ENCODE measurements at regions not wholly inside any gene's neighbourhood (a gene's known extent, or its start where the extent isn't known, plus 50 kb on each side); places are given as distances from the start of the nearest gene placed in this dataset.
"Not testable (repeated sequence)": the region's sequence is repeated elsewhere in the genome, so short reads cannot be mapped to it uniquely, and the experiment has no call there.

- H2BK5ac ChIP-seq (ENCODE audit: insufficient read length, low read length); H4K20me1 ChIP-seq (ENCODE audit: control insufficient read depth, insufficient read depth, insufficient read length); H2BK15ac ChIP-seq (ENCODE audit: low read depth, low read length); H3K79me1 ChIP-seq (ENCODE audit: insufficient read depth, low read depth, low read length, poor library complexity, severe bottlenecking); H2BK12ac ChIP-seq (ENCODE audit: insufficient read length, low read depth, low read length); H3K4me3 Mint-ChIP-seq; H3K9me3 ChIP-seq (ENCODE audit: control insufficient read depth, low read depth, low read length); H2AFZ ChIP-seq (ENCODE audit: low read length); H3K9ac ChIP-seq (ENCODE audit: extremely low read depth, insufficient read length, low read length); H4K91ac ChIP-seq (ENCODE audit: insufficient read length, low read depth, low read length); H3T11ph ChIP-seq (ENCODE audit: low read length); H3K9me3 Mint-ChIP-seq; H3K18ac ChIP-seq (ENCODE audit: insufficient read length, low read depth, low read length); H3K27ac Mint-ChIP-seq; H3K23ac ChIP-seq (ENCODE audit: insufficient read length, low read depth, low read length); H3K4me1 ChIP-seq (ENCODE audit: insufficient read depth, low read length); H4K5ac ChIP-seq (ENCODE audit: insufficient read length, low read depth, low read length); H3K36me3 Mint-ChIP-seq (ENCODE audit: insufficient read depth in 1 of 3, low read depth in 3 of 3); DNase-seq; H4K8ac ChIP-seq (replicated peaks; ENCODE audit: insufficient read length, low read depth, low read length); H3K79me2 ChIP-seq (ENCODE audit: insufficient read depth, low read length); H3K4me2 ChIP-seq (ENCODE audit: insufficient read depth, insufficient read length, low read length); H2AK5ac ChIP-seq (ENCODE audit: insufficient read length, low read length); H3K23me2 ChIP-seq (ENCODE audit: insufficient read length, low read depth, low read length, poor library complexity, severe bottlenecking); H3K4ac ChIP-seq (ENCODE audit: low read depth, low read length); H3K27me3 Mint-ChIP-seq (ENCODE audit: low read depth); H3K14ac ChIP-seq (ENCODE audit: insufficient read depth, low read length); H2BK20ac ChIP-seq (ENCODE audit: low read depth, low read length, poor library complexity, severe bottlenecking); H3K27ac ChIP-seq (ENCODE audit: insufficient read length, low read depth, low read length); H3K27me3 ChIP-seq (ENCODE audit: insufficient read depth, low read length); H3K4me1 Mint-ChIP-seq; H2BK120ac ChIP-seq (ENCODE audit: low read depth, low read length, poor library complexity, severe bottlenecking); H3K56ac ChIP-seq (ENCODE audit: insufficient read length, low read depth, low read length): not testable (repeated sequence)
- WGBS (ENCODE audit: extremely low coverage, insufficient read length, low lambda C conversion rate) = no CpG with 5 or more reads among the region's 4 CpGs
Measured at GRCh38 chr2:89273443-89273842, 582.0 kb downstream of the RPIA start.

GRCh38 chr2:89280536-89280935, 589.1 kb downstream of the RPIA start:
- H3K4me2 ChIP-seq (ENCODE audit: insufficient read depth, insufficient read length, low read length); H3K18ac ChIP-seq (ENCODE audit: insufficient read length, low read depth, low read length); H3K9me3 Mint-ChIP-seq; H2BK5ac ChIP-seq (ENCODE audit: insufficient read length, low read length); H3K4me1 ChIP-seq (ENCODE audit: insufficient read depth, low read length); H3K4ac ChIP-seq (ENCODE audit: low read depth, low read length); H3T11ph ChIP-seq (ENCODE audit: low read length); H2AK5ac ChIP-seq (ENCODE audit: insufficient read length, low read length); H4K5ac ChIP-seq (ENCODE audit: insufficient read length, low read depth, low read length); H3K79me2 ChIP-seq (ENCODE audit: insufficient read depth, low read length); H3K23me2 ChIP-seq (ENCODE audit: insufficient read length, low read depth, low read length, poor library complexity, severe bottlenecking); DNase-seq; H4K91ac ChIP-seq (ENCODE audit: insufficient read length, low read depth, low read length); H3K4me3 Mint-ChIP-seq; H3K27ac ChIP-seq (ENCODE audit: insufficient read length, low read depth, low read length); H4K8ac ChIP-seq (replicated peaks; ENCODE audit: insufficient read length, low read depth, low read length); H3K23ac ChIP-seq (ENCODE audit: insufficient read length, low read depth, low read length); H3K14ac ChIP-seq (ENCODE audit: insufficient read depth, low read length); H3K4me1 Mint-ChIP-seq; H3K9ac ChIP-seq (ENCODE audit: extremely low read depth, insufficient read length, low read length); H2BK120ac ChIP-seq (ENCODE audit: low read depth, low read length, poor library complexity, severe bottlenecking); H3K27me3 Mint-ChIP-seq (ENCODE audit: low read depth); H4K20me1 ChIP-seq (ENCODE audit: control insufficient read depth, insufficient read depth, insufficient read length); H2BK12ac ChIP-seq (ENCODE audit: insufficient read length, low read depth, low read length); H2AFZ ChIP-seq (ENCODE audit: low read length); H3K56ac ChIP-seq (ENCODE audit: insufficient read length, low read depth, low read length); H3K27me3 ChIP-seq (ENCODE audit: insufficient read depth, low read length); H2BK20ac ChIP-seq (ENCODE audit: low read depth, low read length, poor library complexity, severe bottlenecking); H3K9me3 ChIP-seq (ENCODE audit: control insufficient read depth, low read depth, low read length); H3K36me3 Mint-ChIP-seq (ENCODE audit: insufficient read depth in 1 of 3, low read depth in 3 of 3); H2BK15ac ChIP-seq (ENCODE audit: low read depth, low read length); H3K27ac Mint-ChIP-seq; H3K79me1 ChIP-seq (ENCODE audit: insufficient read depth, low read depth, low read length, poor library complexity, severe bottlenecking): not testable (repeated sequence)
- WGBS (ENCODE audit: extremely low coverage, insufficient read length, low lambda C conversion rate) = no CpG with 5 or more reads among the region's 3 CpGs
